ENCODE measurements at regions not wholly inside any gene's neighbourhood (a gene's known extent, or its start where the extent isn't known, plus 50 kb on each side); places are given as distances from the start of the nearest gene placed in this dataset.

DNA sequence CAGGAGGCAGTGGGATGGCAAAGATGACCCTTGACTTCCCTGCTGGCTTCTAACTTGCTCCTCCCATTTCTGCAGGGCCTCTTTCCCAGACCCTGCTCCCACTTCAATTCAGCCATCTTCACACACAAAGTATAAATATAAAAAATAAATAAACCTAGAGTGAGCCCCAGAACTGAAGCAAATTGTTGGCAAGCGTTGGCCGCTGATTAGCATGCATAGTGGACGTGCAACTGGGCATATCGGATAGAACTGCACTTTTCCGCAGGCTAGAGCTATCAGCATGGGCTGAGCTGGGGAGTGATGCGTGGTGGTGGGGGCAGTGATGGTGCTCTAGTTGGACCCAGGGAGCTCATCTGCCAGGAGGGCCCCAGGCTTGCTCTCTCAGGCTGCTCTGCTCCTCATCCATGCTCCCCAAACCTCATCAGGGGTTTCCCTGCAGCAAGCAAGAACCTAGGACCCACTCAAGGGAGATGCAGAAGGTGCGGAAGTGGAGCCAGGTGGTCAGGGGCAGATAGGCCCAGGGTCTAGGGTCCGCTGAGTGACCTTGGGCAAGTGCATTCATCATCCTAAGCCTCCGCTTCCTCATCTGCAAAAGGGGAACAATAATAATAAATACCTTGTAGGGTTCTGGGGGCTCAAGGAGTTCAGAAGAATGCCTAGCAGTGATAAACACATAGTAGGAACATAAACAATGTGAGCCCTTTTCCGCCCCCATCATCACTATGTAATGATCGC is 146.8 kb upstream of the PJA1 start:
- no peak for TF ChIP-seq POLR2A (IDR thresholded peaks at IDR 0.05)
- TF ChIP-seq, protein P1, sequence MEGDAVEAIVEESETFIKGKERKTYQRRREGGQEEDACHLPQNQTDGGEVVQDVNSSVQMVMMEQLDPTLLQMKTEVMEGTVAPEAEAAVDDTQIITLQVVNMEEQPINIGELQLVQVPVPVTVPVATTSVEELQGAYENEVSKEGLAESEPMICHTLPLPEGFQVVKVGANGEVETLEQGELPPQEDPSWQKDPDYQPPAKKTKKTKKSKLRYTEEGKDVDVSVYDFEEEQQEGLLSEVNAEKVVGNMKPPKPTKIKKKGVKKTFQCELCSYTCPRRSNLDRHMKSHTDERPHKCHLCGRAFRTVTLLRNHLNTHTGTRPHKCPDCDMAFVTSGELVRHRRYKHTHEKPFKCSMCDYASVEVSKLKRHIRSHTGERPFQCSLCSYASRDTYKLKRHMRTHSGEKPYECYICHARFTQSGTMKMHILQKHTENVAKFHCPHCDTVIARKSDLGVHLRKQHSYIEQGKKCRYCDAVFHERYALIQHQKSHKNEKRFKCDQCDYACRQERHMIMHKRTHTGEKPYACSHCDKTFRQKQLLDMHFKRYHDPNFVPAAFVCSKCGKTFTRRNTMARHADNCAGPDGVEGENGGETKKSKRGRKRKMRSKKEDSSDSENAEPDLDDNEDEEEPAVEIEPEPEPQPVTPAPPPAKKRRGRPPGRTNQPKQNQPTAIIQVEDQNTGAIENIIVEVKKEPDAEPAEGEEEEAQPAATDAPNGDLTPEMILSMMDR (IDR thresholded peaks at IDR 0.05), result no peak
